Ovary (tissue), 3 donors: ENCODE measurements at regions not wholly inside any gene's neighbourhood (a gene's known extent, or its start where the extent isn't known, plus 50 kb on each side); places are given as distances from the start of the nearest gene placed in this dataset.

Source experiments
- CTCF ChIP-seq, 3 donors: fragments of 450-650 bp in 2 of 3; fragments of 200-600 bp in 1 of 3; IDR thresholded peaks; one replicate each; pipeline versions ENCODE4 v1.5.1 to v1.8.0; 2016 to 2022; ENCODE audit warnings: antibody characterized with exemption in 3 of 3, mild to moderate bottlenecking in 1 of 3
- EP300 ChIP-seq: sonication (generic); formaldehyde crosslinking; IDR thresholded peaks from one replicate; pipeline ENCODE4 v1.6.1; 2017; ENCODE audit warnings: antibody characterized with exemption
- POLR2A ChIP-seq: fragments of 450-650 bp; IDR thresholded peaks from one replicate; pipeline ENCODE4 v1.6.1; 2017; ENCODE audit warnings: antibody characterized with exemption, mild to moderate bottlenecking, moderate library complexity
- donor health status: DM: no; HTN: no; CAD: no.

- TF ChIP-seq CTCF (IDR thresholded peaks at IDR 0.05) (no peak), EP300 (no peak), POLR2A (no peak)
Measured at GRCh38 chr4:177123811-177124210, 185.9 kb upstream of the NEIL3 start.
